ENCODE measurements at regions not wholly inside any gene's neighbourhood (a gene's known extent, or its start where the extent isn't known, plus 50 kb on each side); places are given as distances from the start of the nearest gene placed in this dataset.

GRCh38 chr11:116217441-116217840 is 555.3 kb downstream of the BUD13 start:
- Mint-ChIP-seq H3K4me3 (ENCODE audit: unreplicated experiment) (no peak overlapping the region), H3K9me3 (ENCODE audit: unreplicated experiment) (no peaks in the 10 kb centered on the region), H3K4me1 (ENCODE audit: low read depth, unreplicated experiment) (no peaks in the 10 kb centered on the region), H3K27me3 (ENCODE audit: insufficient read depth, unreplicated experiment) (no peaks in the 10 kb centered on the region), H3K27ac (ENCODE audit: unreplicated experiment) (no peak overlapping the region), H3K36me3 (ENCODE audit: insufficient read depth, unreplicated experiment) (no peaks in the 10 kb centered on the region)
- Histone ChIP-seq H3K4me3 (ENCODE audit: low read depth, low read length) (no peak overlapping the region), H3K4me1 (no peaks in the 10 kb centered on the region), H3K27me3 (replicated peaks; ENCODE audit: control insufficient read depth, insufficient read depth, low read length) (no peaks in the 10 kb centered on the region; the same call in 1 of the 2 replicates), H3K9me3 (peaks cover 12% of the 10 kb centered on the region; the same call in 1 of the 2 replicates), H3K36me3 (ENCODE audit: control insufficient read depth, insufficient read depth, low read length) (no peaks in the 10 kb centered on the region)
- POLR2A ChIA-PET = no interaction called here
- CTCF ChIA-PET = interaction anchor here (0.9 to 1.4 kb wide), 14 partner anchors 10 to 883 kb away, joined by 3 to 13 read pairs (median 4); no protein-coding TSS in a partner anchor
- BruUV-seq (replicated peaks) = no TSS peak
- no peak for TF ChIP-seq CTCF (IDR thresholded peaks at IDR 0.05; ENCODE audit: insufficient read depth in 1 of 2, low read depth in 1 of 2, low read length in 1 of 2, severe bottlenecking in 1 of 2, unreplicated experiment in 1 of 2)
- peak in 1 of 2 experiments; percentile 14 for DNase-seq
- intact Hi-C loops (cut with micrococcal nuclease; ENCODE audit: unreplicated experiment) = loop anchor here (1.0 kb wide), 1 partner anchor 59 kb away; no protein-coding TSS in a partner anchor

GRCh38 chr11:116217006-116217405 is 555.8 kb downstream of the BUD13 start:
- H3K27ac Mint-ChIP-seq (ENCODE audit: unreplicated experiment) = no peak overlapping the region
- DNase-seq = peak; percentile 62 to 73
- no peaks in the 10 kb centered on the region for H3K27me3 Mint-ChIP-seq (ENCODE audit: insufficient read depth, unreplicated experiment)
- no peaks in the 10 kb centered on the region for H3K36me3 Mint-ChIP-seq (ENCODE audit: insufficient read depth, unreplicated experiment)
- no peaks in the 10 kb centered on the region for H3K4me1 ChIP-seq
- intact Hi-C loops (cut with micrococcal nuclease; ENCODE audit: unreplicated experiment) = loop anchor here (1.0 kb wide), 1 partner anchor 59 kb away; no protein-coding TSS in a partner anchor
- no peaks in the 10 kb centered on the region; the same call in 1 of the 2 replicates for H3K27me3 ChIP-seq (replicated peaks; ENCODE audit: control insufficient read depth, insufficient read depth, low read length)
- peaks cover under 1% of the 10 kb centered on the region for H3K4me1 Mint-ChIP-seq (ENCODE audit: low read depth, unreplicated experiment)
- H3K4me3 Mint-ChIP-seq (ENCODE audit: unreplicated experiment) = no peak overlapping the region
- no TSS peak for BruUV-seq (replicated peaks)
- H3K4me3 ChIP-seq (ENCODE audit: low read depth, low read length) = no peak overlapping the region
- no peaks in the 10 kb centered on the region for H3K9me3 Mint-ChIP-seq (ENCODE audit: unreplicated experiment)
- ChIA-PET CTCF (interaction anchor here (0.6 to 1.4 kb wide), 17 partner anchors 10 to 882 kb away, joined by 3 to 13 read pairs (median 4); no protein-coding TSS in a partner anchor), POLR2A (no interaction called here)
- H3K9me3 ChIP-seq = peaks cover 12% of the 10 kb centered on the region; the same call in 1 of the 2 replicates
- H3K36me3 ChIP-seq (ENCODE audit: control insufficient read depth, insufficient read depth, low read length) = no peaks in the 10 kb centered on the region
- TF ChIP-seq CTCF (IDR thresholded peaks at IDR 0.05; ENCODE audit: insufficient read depth in 1 of 2, low read depth in 1 of 2, low read length in 1 of 2, severe bottlenecking in 1 of 2, unreplicated experiment in 1 of 2) = peak; percentile 93 to 96

DNA sequence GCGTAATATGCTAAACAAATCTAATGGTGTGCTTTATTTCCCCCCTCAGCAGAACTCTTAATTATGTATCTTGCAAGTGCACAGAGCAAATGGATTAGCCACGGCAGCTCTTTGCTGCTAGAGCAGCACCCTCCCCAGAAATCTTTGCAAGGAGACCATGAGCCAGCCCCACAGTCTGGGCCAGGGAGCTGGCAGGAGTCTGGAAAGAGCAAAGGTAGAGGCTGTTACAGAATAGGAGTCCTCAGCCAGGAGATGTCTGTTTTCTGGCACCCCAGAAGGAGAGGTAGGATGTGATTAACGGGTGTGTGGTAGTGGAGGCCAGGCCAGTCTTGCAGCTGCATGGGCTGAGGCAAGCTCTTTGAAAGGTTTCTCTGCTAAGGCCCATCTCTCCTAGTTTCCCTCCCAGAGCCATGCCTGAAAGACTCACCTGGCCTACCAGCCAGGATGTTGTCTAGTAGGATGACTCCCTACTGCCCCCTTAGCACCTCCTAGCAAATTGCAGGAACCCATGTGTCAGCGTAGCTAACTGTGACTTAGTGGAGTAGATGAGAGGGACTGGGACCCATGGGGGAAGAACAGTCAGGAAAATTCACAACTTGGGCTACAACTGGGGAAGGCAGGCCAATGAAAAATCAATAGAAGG is 557.2 kb downstream of the BUD13 start:
- H3K27ac Mint-ChIP-seq (ENCODE audit: unreplicated experiment) = no peak overlapping the region
- ChIA-PET CTCF (interaction anchor here (0.6 to 1.4 kb wide), 13 partner anchors 8 to 476 kb away, joined by 3 to 11 read pairs (median 3); no protein-coding TSS in a partner anchor), POLR2A (no interaction called here)
- H3K27me3 ChIP-seq (replicated peaks; ENCODE audit: control insufficient read depth, insufficient read depth, low read length) = no peaks in the 10 kb centered on the region; the same call in 1 of the 2 replicates
- H3K4me1 Mint-ChIP-seq (ENCODE audit: low read depth, unreplicated experiment) = peaks cover 11% of the 10 kb centered on the region
- DNase-seq = peak; percentile 46 to 61
- no peaks in the 10 kb centered on the region for H3K36me3 ChIP-seq (ENCODE audit: control insufficient read depth, insufficient read depth, low read length)
- no peak overlapping the region for H3K4me3 ChIP-seq (ENCODE audit: low read depth, low read length)
- peaks cover 12% of the 10 kb centered on the region; the same call in 1 of the 2 replicates for H3K9me3 ChIP-seq
- no peak overlapping the region for H3K4me3 Mint-ChIP-seq (ENCODE audit: unreplicated experiment)
- TF ChIP-seq CTCF (IDR thresholded peaks at IDR 0.05; ENCODE audit: insufficient read depth in 1 of 2, low read depth in 1 of 2, low read length in 1 of 2, severe bottlenecking in 1 of 2, unreplicated experiment in 1 of 2) = peak; percentile 46 to 50
- H3K9me3 Mint-ChIP-seq (ENCODE audit: unreplicated experiment) = no peaks in the 10 kb centered on the region
- intact Hi-C loops (cut with micrococcal nuclease; ENCODE audit: unreplicated experiment) = loop anchor here (2.0 kb wide), 1 partner anchor 23 kb away; no protein-coding TSS in a partner anchor
- no peaks in the 10 kb centered on the region for H3K36me3 Mint-ChIP-seq (ENCODE audit: insufficient read depth, unreplicated experiment)
- no peaks in the 10 kb centered on the region for H3K4me1 ChIP-seq
- BruUV-seq (replicated peaks) = no TSS peak
- H3K27me3 Mint-ChIP-seq (ENCODE audit: insufficient read depth, unreplicated experiment) = no peaks in the 10 kb centered on the region

Data from Caco-2 (cell line).